Heart right ventricle (tissue), 16 donors: ENCODE measurements at regions not wholly inside any gene's neighbourhood (a gene's known extent, or its start where the extent isn't known, plus 50 kb on each side); places are given as distances from the start of the nearest gene placed in this dataset.

ENCODE experiments used
- ATAC-seq, 8 donors: fragments of 200-7000 bp; cut with Tn5 transposase; one replicate each; pipeline ENCODE4 v1.9.1; 2020; ENCODE audit warnings: mild to moderate bottlenecking in 8 of 8, moderate library complexity in 8 of 8, moderate number of reproducible peaks in 1 of 8
- DNase-seq, 2 donors: peaks; one replicate each; pipeline ENCODE4 v3.0.0-alpha.2; 2020
- H3K27ac ChIP-seq, 10 donors: fragments of 200-600 bp; sonication (generic) in 2 of 10; one replicate each; pipeline versions ENCODE4 v1.5.0 to v1.8.0; 2020 to 2022; ENCODE audit warnings: mild to moderate bottlenecking in 3 of 10
- H3K27me3 ChIP-seq, 7 donors: fragments of 200-600 bp; one replicate each; pipeline ENCODE4 v1.8.0; 2021 to 2022; ENCODE audit warnings: mild to moderate bottlenecking in 2 of 7
- H3K36me3 ChIP-seq, 9 donors: fragments of 200-600 bp; sonication (generic) in 1 of 9; one replicate each; pipeline versions ENCODE4 v1.5.0 to v1.8.0; 2020 to 2022; ENCODE audit warnings: mild to moderate bottlenecking in 2 of 9
- H3K4me1 ChIP-seq, 9 donors: fragments of 200-600 bp; sonication (generic) in 1 of 9; one replicate each; pipeline versions ENCODE4 v1.5.0 to v1.8.0; 2020 to 2022; ENCODE audit warnings: mild to moderate bottlenecking in 4 of 9
- H3K4me3 ChIP-seq, 10 donors: fragments of 200-600 bp; sonication (generic) in 2 of 10; one replicate each; pipeline versions ENCODE4 v1.5.0 to v1.8.0; 2020 to 2022; ENCODE audit warnings: mild to moderate bottlenecking in 7 of 10, moderate library complexity in 2 of 10
- H3K9me3 ChIP-seq, 11 donors: fragments of 200-600 bp in 10 of 11; sonication (generic) in 2 of 11; one replicate each; pipeline versions ENCODE4 v1.5.0 to v1.8.0; 2013 to 2022; ENCODE audit warnings: mild to moderate bottlenecking in 2 of 11, control low read depth in 1 of 11, moderate library complexity in 1 of 11
- CTCF ChIP-seq, 9 donors: fragments of 200-600 bp; sonication (generic) in 2 of 9; IDR thresholded peaks; one replicate each; pipeline versions ENCODE4 v1.5.0 to v1.8.0; 2021 to 2022; ENCODE audit warnings: antibody characterized with exemption in 9 of 9, mild to moderate bottlenecking in 5 of 9, moderate library complexity in 1 of 9
- WGBS, 2 donors: extraction: QIAGEN DNeasy Blood & Tissue Kit; methylation state at CpG; one replicate each; pipeline ENCODE4 v1.1.7; 2013; ENCODE audit warnings: inconsistent platforms in 1 of 2; 5-methylcytosine and 5-hydroxymethylcytosine counted together
- intact Hi-C, 10 donors: fragments of 100-400 bp; cut with DNase I; formaldehyde crosslinking; loops; one replicate each; pipeline versions ENCODE4 v1.11.1 to v1.14.2; 2022
- donor health status: Arrhythmogenic right ventricular cardiomyopathy.
- donor health status: ischemic (EF 13 %, LVEDD 7.1; RV severe dilation, severe dysfunction).
- donor health status: healthy with polysubstance abuse.
- donor health status: DM: no; HTN: yes; CAD: no.
- donor health status: DM: no; HTN: no; CAD: no.
- donor health status: ischemic (EF 25% LVEDD 6.9; RV normal size, moderate dysfunction).
- donor health status: ischemic (EF 25% LVEDD 5.7; RV mildly dilated, moderate dysfunction).
- donor health status: healthy.
- donor health status: DM: yes; HTN: yes; CAD: no.
- donor health status: Ischemic cardiomyopathy.
- donor health status: ischemic (EF 35%, LVEDD 5.7; RV mildly dilated, moderate dysfunction).
- donor health status: nonischemic (EF 11% LVEDD 7.7; RV severe dilation, severe dysfunction).
- donor health status: DM: yes; HTN: yes; CAD: no.
- donor health status: PGD.
- donor health status: ischemic (EF 29% LVEDD 5.4; RV normal size, mild dysfunction).
- donor health status: nonischemic (EF 23%, LVEDD 6.1; RV moderate dilation, normal function).

GRCh38 chr6:3535776-3536435 lies 79.1 kb upstream of the SLC22A23 start:
- H3K27ac ChIP-seq: no peak overlapping the region
- H3K27me3 ChIP-seq: peaks cover 0 to 12% (median 0%) of the 10 kb centered on the region in 7 donors
- H3K9me3 ChIP-seq: no peaks in the 10 kb centered on the region
- intact Hi-C loops: no loop called here
- WGBS, 2 donors: 87 to 90% methylated on average over 19 of the region's 19 CpGs
- no peaks in the 10 kb centered on the region for H3K36me3 ChIP-seq
- no peak for DNase-seq
- no peak for ATAC-seq
- no peaks in the 10 kb centered on the region for H3K4me1 ChIP-seq
- H3K4me3 ChIP-seq: no peak overlapping the region
- TF ChIP-seq CTCF (IDR thresholded peaks at IDR 0.05): no peak

GRCh38 chr6:3535033-3535775 lies 78.4 kb upstream of the SLC22A23 start:
- ATAC-seq (no peak), DNase-seq (no peak)
- intact Hi-C loops: no loop called here
- H3K27me3 ChIP-seq: peaks cover 0 to 12% (median 0%) of the 10 kb centered on the region in 7 donors
- no peaks in the 10 kb centered on the region for H3K9me3 ChIP-seq
- H3K4me1 ChIP-seq: no peaks in the 10 kb centered on the region
- no peak overlapping the region for H3K4me3 ChIP-seq
- 85% methylated on average over 4 of the region's 4 CpGs for WGBS, 2 donors
- H3K36me3 ChIP-seq: no peaks in the 10 kb centered on the region
- TF ChIP-seq CTCF (IDR thresholded peaks at IDR 0.05): no peak
- H3K27ac ChIP-seq: no peak overlapping the region

- Histone ChIP-seq H3K4me1 (no peaks in the 10 kb centered on the region), H3K9me3 (no peaks in the 10 kb centered on the region), H3K27ac (no peak overlapping the region), H3K4me3 (no peak overlapping the region), H3K36me3 (no peaks in the 10 kb centered on the region), H3K27me3 (peaks cover 0 to 12% (median 0%) of the 10 kb centered on the region in 7 donors)
- WGBS, 2 donors: 79 to 81% methylated on average over 4 of the region's 4 CpGs
- intact Hi-C loops: no loop called here
- ATAC-seq (no peak), DNase-seq (no peak)
- TF ChIP-seq CTCF (IDR thresholded peaks at IDR 0.05): no peak
Measured at GRCh38 chr6:3534599-3534998, 77.7 kb upstream of the SLC22A23 start.

- intact Hi-C loops: no loop called here
- no peak for TF ChIP-seq CTCF (IDR thresholded peaks at IDR 0.05)
- Histone ChIP-seq H3K4me1 (no peaks in the 10 kb centered on the region), H3K36me3 (no peaks in the 10 kb centered on the region), H3K27me3 (peaks cover 0 to 12% (median 2%) of the 10 kb centered on the region in 7 donors), H3K9me3 (no peaks in the 10 kb centered on the region), H3K4me3 (no peak overlapping the region), H3K27ac (no peak overlapping the region)
- DNase-seq (no peak), ATAC-seq (no peak)
- 86 to 90% methylated on average over 6 of the region's 6 CpGs for WGBS, 2 donors
Measured at GRCh38 chr6:3533981-3534380, 77.1 kb upstream of the SLC22A23 start.
